ENCODE measurements at regions not wholly inside any gene's neighbourhood (a gene's known extent, or its start where the extent isn't known, plus 50 kb on each side); places are given as distances from the start of the nearest gene placed in this dataset.

DNA sequence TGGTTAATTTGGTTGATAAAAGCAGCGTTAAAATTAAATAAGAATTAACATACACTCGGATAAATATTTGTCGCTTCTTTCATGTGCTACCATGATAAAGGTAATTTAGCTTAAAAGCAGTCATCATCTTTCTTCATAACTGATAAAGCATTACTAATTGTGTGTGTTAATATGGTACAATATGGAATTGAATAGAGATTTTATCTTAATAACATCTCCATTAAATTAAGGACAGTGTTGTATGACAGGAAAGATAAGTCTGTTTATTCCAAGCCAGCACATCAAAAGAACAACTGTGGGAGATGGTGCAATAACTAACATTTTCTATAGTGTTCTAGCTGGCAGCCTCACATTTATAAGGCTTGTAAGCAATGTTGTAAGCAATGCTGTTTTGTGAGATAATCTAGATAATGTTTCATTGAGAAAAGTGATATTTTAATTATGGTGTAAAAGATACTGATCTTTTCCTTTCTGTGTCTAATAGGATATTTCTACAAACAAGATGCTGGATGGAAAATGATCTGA is 64.4 kb upstream of the AFF3 start:
- H3K4me3 Mint-ChIP-seq: no peak overlapping the region
- CTCF ChIA-PET: interaction anchor here (1.0 to 1.1 kb wide), 2 partner anchors 54 to 55 kb away, joined by 3 to 6 read pairs; no protein-coding TSS in a partner anchor
- DNase-seq (ENCODE audit: low spot score) (no peak), ATAC-seq (no peak)
- POLR2A ChIA-PET: no interaction called here
- no peaks in the 10 kb centered on the region for H3K9me3 Mint-ChIP-seq
- no peaks in the 10 kb centered on the region for H3K4me1 Mint-ChIP-seq
- TF ChIP-seq ZNF121 (CRISPR knock-in tag; IDR thresholded peaks at IDR 0.05) (no peak), ZNF671 (CRISPR knock-in tag; IDR thresholded peaks at IDR 0.05) (no peak), ZSCAN18 (CRISPR knock-in tag; IDR thresholded peaks at IDR 0.05) (no peak), USF2 (CRISPR knock-in tag; IDR thresholded peaks at IDR 0.05) (no peak), ZBTB43 (CRISPR knock-in tag; IDR thresholded peaks at IDR 0.05) (no peak), ATF1 (CRISPR knock-in tag; IDR thresholded peaks at IDR 0.05) (no peak), ATF3 (CRISPR knock-in tag; conservative IDR thresholded peaks at IDR 0.05) (no peak), NFYB (CRISPR knock-in tag; conservative IDR thresholded peaks at IDR 0.05; ENCODE audit: low read depth) (no peak)
- TF ChIP-seq, protein P1, sequence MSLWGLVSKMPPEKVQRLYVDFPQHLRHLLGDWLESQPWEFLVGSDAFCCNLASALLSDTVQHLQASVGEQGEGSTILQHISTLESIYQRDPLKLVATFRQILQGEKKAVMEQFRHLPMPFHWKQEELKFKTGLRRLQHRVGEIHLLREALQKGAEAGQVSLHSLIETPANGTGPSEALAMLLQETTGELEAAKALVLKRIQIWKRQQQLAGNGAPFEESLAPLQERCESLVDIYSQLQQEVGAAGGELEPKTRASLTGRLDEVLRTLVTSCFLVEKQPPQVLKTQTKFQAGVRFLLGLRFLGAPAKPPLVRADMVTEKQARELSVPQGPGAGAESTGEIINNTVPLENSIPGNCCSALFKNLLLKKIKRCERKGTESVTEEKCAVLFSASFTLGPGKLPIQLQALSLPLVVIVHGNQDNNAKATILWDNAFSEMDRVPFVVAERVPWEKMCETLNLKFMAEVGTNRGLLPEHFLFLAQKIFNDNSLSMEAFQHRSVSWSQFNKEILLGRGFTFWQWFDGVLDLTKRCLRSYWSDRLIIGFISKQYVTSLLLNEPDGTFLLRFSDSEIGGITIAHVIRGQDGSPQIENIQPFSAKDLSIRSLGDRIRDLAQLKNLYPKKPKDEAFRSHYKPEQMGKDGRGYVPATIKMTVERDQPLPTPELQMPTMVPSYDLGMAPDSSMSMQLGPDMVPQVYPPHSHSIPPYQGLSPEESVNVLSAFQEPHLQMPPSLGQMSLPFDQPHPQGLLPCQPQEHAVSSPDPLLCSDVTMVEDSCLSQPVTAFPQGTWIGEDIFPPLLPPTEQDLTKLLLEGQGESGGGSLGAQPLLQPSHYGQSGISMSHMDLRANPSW (CRISPR knock-in tag; conservative IDR thresholded peaks at IDR 0.05; ENCODE audit: low read depth): no peak
- no peaks in the 10 kb centered on the region for H3K36me3 Mint-ChIP-seq
- H3K27me3 Mint-ChIP-seq (ENCODE audit: low read depth): no peaks in the 10 kb centered on the region
- no peak overlapping the region for H3K27ac Mint-ChIP-seq

GRCh38 chr2:100205174-100205573 is 62.8 kb upstream of the AFF3 start:
- ChIA-PET POLR2A (no interaction called here), CTCF (no interaction called here)
- no peaks in the 10 kb centered on the region for H3K36me3 Mint-ChIP-seq
- no peak overlapping the region for H3K27ac Mint-ChIP-seq
- H3K9me3 Mint-ChIP-seq: no peaks in the 10 kb centered on the region
- H3K4me3 Mint-ChIP-seq: no peak overlapping the region
- ATAC-seq (no peak), DNase-seq (ENCODE audit: low spot score) (no peak)
- no peak for TF ChIP-seq GABPB1 (CRISPR knock-in tag; IDR thresholded peaks at IDR 0.05)
- no peak for TF ChIP-seq E2F4 (CRISPR knock-in tag; IDR thresholded peaks at IDR 0.05; ENCODE audit: borderline replicate concordance, low read depth)
- no peak for TF ChIP-seq TCF7 (CRISPR knock-in tag; IDR thresholded peaks at IDR 0.05; ENCODE audit: low read depth)
- TF ChIP-seq ZNF138 (CRISPR knock-in tag; conservative IDR thresholded peaks at IDR 0.05): no peak
- H3K27me3 Mint-ChIP-seq (ENCODE audit: low read depth): no peaks in the 10 kb centered on the region
- no peaks in the 10 kb centered on the region for H3K4me1 Mint-ChIP-seq

- Mint-ChIP-seq H3K27me3 (ENCODE audit: low read depth) (no peaks in the 10 kb centered on the region), H3K36me3 (no peaks in the 10 kb centered on the region), H3K9me3 (no peaks in the 10 kb centered on the region), H3K4me3 (no peak overlapping the region), H3K4me1 (peaks cover 9% of the 10 kb centered on the region), H3K27ac (no peak overlapping the region)
- DNase-seq (ENCODE audit: low spot score): no peak
- POLR2A ChIA-PET: interaction anchor here (0.6 kb wide), 1 partner anchor 28 kb away, joined by 4 read pairs; no protein-coding TSS in a partner anchor
- no peak for ATAC-seq
- CTCF ChIA-PET: no interaction called here
- TF ChIP-seq, protein P2, sequence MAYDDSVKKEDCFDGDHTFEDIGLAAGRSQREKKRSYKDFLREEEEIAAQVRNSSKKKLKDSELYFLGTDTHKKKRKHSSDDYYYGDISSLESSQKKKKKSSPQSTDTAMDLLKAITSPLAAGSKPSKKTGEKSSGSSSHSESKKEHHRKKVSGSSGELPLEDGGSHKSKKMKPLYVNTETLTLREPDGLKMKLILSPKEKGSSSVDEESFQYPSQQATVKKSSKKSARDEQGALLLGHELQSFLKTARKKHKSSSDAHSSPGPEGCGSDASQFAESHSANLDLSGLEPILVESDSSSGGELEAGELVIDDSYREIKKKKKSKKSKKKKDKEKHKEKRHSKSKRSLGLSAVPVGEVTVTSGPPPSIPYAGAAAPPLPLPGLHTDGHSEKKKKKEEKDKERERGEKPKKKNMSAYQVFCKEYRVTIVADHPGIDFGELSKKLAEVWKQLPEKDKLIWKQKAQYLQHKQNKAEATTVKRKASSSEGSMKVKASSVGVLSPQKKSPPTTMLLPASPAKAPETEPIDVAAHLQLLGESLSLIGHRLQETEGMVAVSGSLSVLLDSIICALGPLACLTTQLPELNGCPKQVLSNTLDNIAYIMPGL (CRISPR knock-in tag; IDR thresholded peaks at IDR 0.05): no peak
- TF ChIP-seq NR2C2 (CRISPR knock-in tag; IDR thresholded peaks at IDR 0.05) (no peak), TCF7 (CRISPR knock-in tag; IDR thresholded peaks at IDR 0.05; ENCODE audit: low read depth) (no peak), CBFB (CRISPR knock-in tag; IDR thresholded peaks at IDR 0.05; ENCODE audit: low read depth) (no peak)
- TF ChIP-seq, protein P3, sequence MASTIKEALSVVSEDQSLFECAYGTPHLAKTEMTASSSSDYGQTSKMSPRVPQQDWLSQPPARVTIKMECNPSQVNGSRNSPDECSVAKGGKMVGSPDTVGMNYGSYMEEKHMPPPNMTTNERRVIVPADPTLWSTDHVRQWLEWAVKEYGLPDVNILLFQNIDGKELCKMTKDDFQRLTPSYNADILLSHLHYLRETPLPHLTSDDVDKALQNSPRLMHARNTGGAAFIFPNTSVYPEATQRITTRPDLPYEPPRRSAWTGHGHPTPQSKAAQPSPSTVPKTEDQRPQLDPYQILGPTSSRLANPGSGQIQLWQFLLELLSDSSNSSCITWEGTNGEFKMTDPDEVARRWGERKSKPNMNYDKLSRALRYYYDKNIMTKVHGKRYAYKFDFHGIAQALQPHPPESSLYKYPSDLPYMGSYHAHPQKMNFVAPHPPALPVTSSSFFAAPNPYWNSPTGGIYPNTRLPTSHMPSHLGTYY (CRISPR knock-in tag; IDR thresholded peaks at IDR 0.05): no peak
- TF ChIP-seq, protein P4, sequence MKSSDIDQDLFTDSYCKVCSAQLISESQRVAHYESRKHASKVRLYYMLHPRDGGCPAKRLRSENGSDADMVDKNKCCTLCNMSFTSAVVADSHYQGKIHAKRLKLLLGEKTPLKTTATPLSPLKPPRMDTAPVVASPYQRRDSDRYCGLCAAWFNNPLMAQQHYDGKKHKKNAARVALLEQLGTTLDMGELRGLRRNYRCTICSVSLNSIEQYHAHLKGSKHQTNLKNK (CRISPR knock-in tag; IDR thresholded peaks at IDR 0.05): no peak
These were observed 60.2 kb upstream of the AFF3 start for GRCh38 chr2:100202567-100202966.

All from WTC11 (cell line).